Endothelial cell of umbilical vein (primary cell): ENCODE measurements at regions not wholly inside any gene's neighbourhood (a gene's known extent, or its start where the extent isn't known, plus 50 kb on each side); places are given as distances from the start of the nearest gene placed in this dataset.

Experiments used
- EZH2 ChIP-seq: IDR thresholded peaks from 2 replicates; pipeline ENCODE4 v1.6.1; 2012; ENCODE audit warnings: borderline replicate concordance, low read depth, mild to moderate bottlenecking, moderate library complexity, low read length, inconsistent platforms; ENCODE audit not compliant: severe bottlenecking
- JUN ChIP-seq: IDR thresholded peaks from 2 replicates; pipeline ENCODE4 v1.6.1; 2011; ENCODE audit warnings: borderline replicate concordance, low read depth; ENCODE audit not compliant: insufficient read length, insufficient read depth
- MYC ChIP-seq: IDR thresholded peaks from one replicate; pipeline ENCODE4 v1.6.1; 2011; ENCODE audit warnings: mild to moderate bottlenecking, low read depth, low read length
- POLR2A ChIP-seq: IDR thresholded peaks from 2 replicates; pipeline ENCODE4 v1.6.1; 2012; ENCODE audit warnings: low read depth, mild to moderate bottlenecking, control low read depth, low read length
- POLR2AphosphoS5 ChIP-seq: IDR thresholded peaks from 2 replicates; pipeline ENCODE4 v1.6.1; 2012; ENCODE audit warnings: low read depth, mild to moderate bottlenecking, control low read depth, low read length, moderate library complexity; ENCODE audit not compliant: insufficient read depth
- TF ChIP-seq, protein P1 (sequence below), 2 donors: IDR thresholded peaks; 1 replicate in 1 of 2; 2 replicates in 1 of 2; pipeline ENCODE4 v1.5.1; 2011; ENCODE audit warnings: low read length in 2 of 2, mild to moderate bottlenecking in 2 of 2, moderate library complexity in 2 of 2, control low read depth in 1 of 2, inconsistent platforms in 1 of 2, low read depth in 1 of 2; ENCODE audit not compliant: insufficient read depth in 1 of 2; ENCODE audit errors: extremely low read depth in 1 of 2
- TF ChIP-seq, protein P2 (sequence below): IDR thresholded peaks from 2 replicates; pipeline ENCODE4 v1.6.1; 2011; ENCODE audit not compliant: insufficient read depth, insufficient read length

DNA sequence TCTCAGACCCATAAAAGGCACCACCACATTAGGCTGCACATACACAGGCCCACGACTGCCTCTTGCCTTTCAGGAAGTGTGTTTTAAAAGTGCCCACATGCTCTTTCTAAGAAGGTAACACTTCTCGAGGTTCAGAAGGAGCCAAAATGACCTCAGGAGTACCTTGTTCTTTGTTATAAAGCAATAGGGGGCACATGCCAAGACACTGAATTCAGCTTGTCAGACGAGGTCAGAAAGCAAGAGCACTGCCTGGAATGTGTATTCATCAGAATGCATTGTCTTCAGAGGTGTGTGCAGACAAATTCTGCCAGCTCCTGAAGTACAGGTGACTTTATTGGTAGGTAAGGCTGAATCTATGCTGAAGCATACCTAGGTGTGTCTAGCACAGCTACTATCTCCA is 114.5 kb upstream of the IRX1 start:
- TF ChIP-seq, protein P1, sequence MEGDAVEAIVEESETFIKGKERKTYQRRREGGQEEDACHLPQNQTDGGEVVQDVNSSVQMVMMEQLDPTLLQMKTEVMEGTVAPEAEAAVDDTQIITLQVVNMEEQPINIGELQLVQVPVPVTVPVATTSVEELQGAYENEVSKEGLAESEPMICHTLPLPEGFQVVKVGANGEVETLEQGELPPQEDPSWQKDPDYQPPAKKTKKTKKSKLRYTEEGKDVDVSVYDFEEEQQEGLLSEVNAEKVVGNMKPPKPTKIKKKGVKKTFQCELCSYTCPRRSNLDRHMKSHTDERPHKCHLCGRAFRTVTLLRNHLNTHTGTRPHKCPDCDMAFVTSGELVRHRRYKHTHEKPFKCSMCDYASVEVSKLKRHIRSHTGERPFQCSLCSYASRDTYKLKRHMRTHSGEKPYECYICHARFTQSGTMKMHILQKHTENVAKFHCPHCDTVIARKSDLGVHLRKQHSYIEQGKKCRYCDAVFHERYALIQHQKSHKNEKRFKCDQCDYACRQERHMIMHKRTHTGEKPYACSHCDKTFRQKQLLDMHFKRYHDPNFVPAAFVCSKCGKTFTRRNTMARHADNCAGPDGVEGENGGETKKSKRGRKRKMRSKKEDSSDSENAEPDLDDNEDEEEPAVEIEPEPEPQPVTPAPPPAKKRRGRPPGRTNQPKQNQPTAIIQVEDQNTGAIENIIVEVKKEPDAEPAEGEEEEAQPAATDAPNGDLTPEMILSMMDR (IDR thresholded peaks at IDR 0.05; ENCODE audit: extremely low read depth in 1 of 2, insufficient read depth in 1 of 2, low read depth in 1 of 2, low read length in 2 of 2), result no peak
- no peak for TF ChIP-seq EZH2
- no peak for TF ChIP-seq POLR2AphosphoS5
- TF ChIP-seq POLR2A, result no peak
- TF ChIP-seq, protein P2, sequence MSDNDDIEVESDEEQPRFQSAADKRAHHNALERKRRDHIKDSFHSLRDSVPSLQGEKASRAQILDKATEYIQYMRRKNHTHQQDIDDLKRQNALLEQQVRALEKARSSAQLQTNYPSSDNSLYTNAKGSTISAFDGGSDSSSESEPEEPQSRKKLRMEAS, result no peak
- TF ChIP-seq MYC, result no peak
- TF ChIP-seq JUN, result no peak
